Fibroblast of mammary gland (primary cell): ENCODE measurements at regions not wholly inside any gene's neighbourhood (a gene's known extent, or its start where the extent isn't known, plus 50 kb on each side); places are given as distances from the start of the nearest gene placed in this dataset.

Source experiments
- DNase-seq: peaks from one replicate; pipeline ENCODE4 v3.0.0-alpha.2; 2010; ENCODE audit warnings: low read depth
- H3K4me3 ChIP-seq: 2 replicates; pipeline ENCODE4 v1.5.1; 2011; ENCODE audit warnings: low read depth, mild to moderate bottlenecking, low read length, moderate library complexity; ENCODE audit not compliant: control insufficient read depth
- TF ChIP-seq, protein P1 (sequence below): conservative IDR thresholded peaks from 2 replicates; pipeline ENCODE4 v1.5.1; 2011; ENCODE audit warnings: low read depth, low read length, inconsistent platforms; ENCODE audit not compliant: control insufficient read depth, insufficient read depth

DNA sequence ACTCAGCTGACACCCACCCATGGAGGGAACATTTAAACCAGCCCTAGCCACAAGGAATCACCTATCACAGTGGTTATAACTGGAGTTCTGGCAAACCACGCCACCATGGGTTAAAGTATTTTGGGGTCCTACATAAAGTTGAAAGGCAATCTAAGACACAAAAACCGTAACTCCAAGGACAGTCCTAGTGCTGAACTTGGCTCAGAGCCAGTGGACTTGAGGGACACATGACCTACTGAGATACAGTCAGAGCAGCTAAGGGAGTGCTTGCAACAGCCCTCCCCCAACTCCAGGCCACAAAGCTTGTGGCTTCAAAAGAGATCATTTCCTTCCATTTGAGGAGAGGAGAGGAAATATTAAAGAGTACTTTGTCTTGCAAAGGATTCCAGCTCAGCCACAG, 300.5 kb downstream of the FGF13 start:
- no peak overlapping the region for H3K4me3 ChIP-seq
- TF ChIP-seq, protein P1, sequence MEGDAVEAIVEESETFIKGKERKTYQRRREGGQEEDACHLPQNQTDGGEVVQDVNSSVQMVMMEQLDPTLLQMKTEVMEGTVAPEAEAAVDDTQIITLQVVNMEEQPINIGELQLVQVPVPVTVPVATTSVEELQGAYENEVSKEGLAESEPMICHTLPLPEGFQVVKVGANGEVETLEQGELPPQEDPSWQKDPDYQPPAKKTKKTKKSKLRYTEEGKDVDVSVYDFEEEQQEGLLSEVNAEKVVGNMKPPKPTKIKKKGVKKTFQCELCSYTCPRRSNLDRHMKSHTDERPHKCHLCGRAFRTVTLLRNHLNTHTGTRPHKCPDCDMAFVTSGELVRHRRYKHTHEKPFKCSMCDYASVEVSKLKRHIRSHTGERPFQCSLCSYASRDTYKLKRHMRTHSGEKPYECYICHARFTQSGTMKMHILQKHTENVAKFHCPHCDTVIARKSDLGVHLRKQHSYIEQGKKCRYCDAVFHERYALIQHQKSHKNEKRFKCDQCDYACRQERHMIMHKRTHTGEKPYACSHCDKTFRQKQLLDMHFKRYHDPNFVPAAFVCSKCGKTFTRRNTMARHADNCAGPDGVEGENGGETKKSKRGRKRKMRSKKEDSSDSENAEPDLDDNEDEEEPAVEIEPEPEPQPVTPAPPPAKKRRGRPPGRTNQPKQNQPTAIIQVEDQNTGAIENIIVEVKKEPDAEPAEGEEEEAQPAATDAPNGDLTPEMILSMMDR, result no peak
- no peak for DNase-seq
